ENCODE measurements at regions not wholly inside any gene's neighbourhood (a gene's known extent, or its start where the extent isn't known, plus 50 kb on each side); places are given as distances from the start of the nearest gene placed in this dataset.

- H3K27me3 ChIP-seq (ENCODE audit: control insufficient read depth in 4 of 4, insufficient read depth in 4 of 4, low read length in 3 of 4), result no peaks in the 10 kb centered on the region
- TF ChIP-seq ATF3 (IDR thresholded peaks at IDR 0.05) (no peak), EGR1 (IDR thresholded peaks at IDR 0.05; ENCODE audit: low read depth in 2 of 2) (no peak), REST (IDR thresholded peaks at IDR 0.05) (no peak), FOXA1 (IDR thresholded peaks at IDR 0.05) (no peak), CTCF (IDR thresholded peaks at IDR 0.05; ENCODE audit: low read depth, low read length, missing input control) (no peak), RXRA (IDR thresholded peaks at IDR 0.05) (no peak), TAF1 (conservative IDR thresholded peaks at IDR 0.05) (no peak), JUND (IDR thresholded peaks at IDR 0.05) (no peak), MAX (IDR thresholded peaks at IDR 0.05) (no peak), SP1 (IDR thresholded peaks at IDR 0.05) (no peak), NR2F2 (IDR thresholded peaks at IDR 0.05) (no peak), ZBTB33 (IDR thresholded peaks at IDR 0.05) (no peak), HNF4A (conservative IDR thresholded peaks at IDR 0.05) (no peak), FOXA2 (IDR thresholded peaks at IDR 0.05) (no peak), HNF4G (IDR thresholded peaks at IDR 0.05) (no peak), YY1 (IDR thresholded peaks at IDR 0.05) (no peak), GABPA (IDR thresholded peaks at IDR 0.05 in 1 of 2, conservative IDR thresholded peaks at IDR 0.05 in 1 of 2) (no peak), RAD21 (IDR thresholded peaks at IDR 0.05) (no peak)
- 53% methylated on average over 2 of the region's 2 CpGs for WGBS
Observed at GRCh38 chr14:48435221-48435620, 759.8 kb upstream of the MDGA2 start.

More at GRCh38 chr14:48435221-48435620, 759.8 kb upstream of the MDGA2 start:
- no peak for DNase-seq (ENCODE audit: low spot score)
- Histone ChIP-seq H3K36me3 (ENCODE audit: control insufficient read depth in 4 of 4, insufficient read depth in 3 of 4, low read depth in 1 of 4, low read length in 3 of 4) (no peaks in the 10 kb centered on the region), H3K27ac (ENCODE audit: low read depth in 1 of 2, low read length in 2 of 2) (no peak overlapping the region), H3K4me3 (ENCODE audit: low read depth in 1 of 3, low read length in 3 of 3) (no peak overlapping the region), H3K9me3 (ENCODE audit: control insufficient read depth in 4 of 4, low read length in 3 of 4) (no peaks in the 10 kb centered on the region), H3K9ac (ENCODE audit: low read depth in 1 of 2, low read length in 2 of 2) (no peak overlapping the region), H3K4me1 (ENCODE audit: control insufficient read depth in 4 of 4, insufficient read depth in 4 of 4, low read length in 3 of 4) (no peaks in the 10 kb centered on the region)
